ENCODE measurements at regions not wholly inside any gene's neighbourhood (a gene's known extent, or its start where the extent isn't known, plus 50 kb on each side); places are given as distances from the start of the nearest gene placed in this dataset.
"Not testable (repeated sequence)": the region's sequence is repeated elsewhere in the genome, so short reads cannot be mapped to it uniquely, and the experiment has no call there.

DNA sequence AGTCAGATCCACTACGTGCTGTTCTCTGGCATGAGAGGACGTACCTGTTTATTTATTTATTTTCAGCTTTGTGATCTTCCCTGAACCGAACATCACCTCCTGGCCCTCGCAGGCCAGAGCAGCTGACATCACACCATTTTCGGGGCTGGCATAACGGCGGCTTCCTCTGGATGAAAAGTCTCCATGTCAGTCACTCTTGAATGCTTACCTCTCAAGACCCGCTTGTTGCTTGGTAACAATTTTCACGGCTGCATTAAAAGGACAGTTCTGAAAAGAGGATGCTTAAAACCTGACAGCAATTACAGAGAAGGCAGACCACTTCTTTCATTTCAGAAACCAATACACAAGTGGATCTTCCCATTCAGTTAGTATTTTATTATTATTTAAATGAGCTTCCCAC, 159.8 kb upstream of the CDH4 start:
- no peak for DNase-seq (ENCODE audit: low spot score)

DNA sequence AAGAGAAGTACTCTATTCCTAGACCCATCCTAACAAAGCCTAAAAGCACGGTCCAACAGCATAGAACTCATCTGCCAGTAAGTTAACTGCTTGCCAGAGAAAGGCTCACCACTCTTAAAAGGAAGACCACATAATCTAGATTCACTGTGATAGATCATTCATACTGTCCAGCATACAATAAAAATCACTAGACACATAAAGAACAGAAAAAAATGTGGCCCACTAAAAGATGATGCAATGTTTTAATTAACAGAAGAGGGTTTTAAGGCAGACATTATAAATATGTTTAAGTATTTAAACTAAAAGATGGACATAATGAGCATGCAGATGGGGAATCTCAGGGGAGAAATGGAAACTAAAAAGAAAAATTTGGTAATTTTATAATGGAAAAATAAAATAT, 157.5 kb upstream of the CDH4 start:
- DNase-seq (ENCODE audit: low spot score): no peak

DNA sequence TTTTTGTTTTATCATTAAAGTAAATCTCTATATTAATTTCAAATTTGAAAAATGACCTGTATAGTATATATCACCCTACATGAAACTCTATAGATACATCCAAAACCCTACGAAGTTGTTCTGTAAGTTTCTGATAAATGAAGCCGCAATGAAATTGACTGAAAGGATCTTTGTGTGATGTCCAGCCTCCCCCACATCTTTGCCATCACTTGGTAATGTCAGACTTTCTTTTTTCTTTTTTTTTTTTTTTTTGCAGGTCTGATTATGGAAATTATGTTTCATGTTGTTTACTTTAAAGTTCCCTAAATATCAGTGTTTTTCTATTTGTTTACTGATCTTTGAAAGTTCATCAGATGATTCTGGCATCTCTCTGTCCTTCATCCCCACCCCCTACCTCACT, 155.6 kb upstream of the CDH4 start:
- DNase-seq (ENCODE audit: low spot score): no peak

DNA sequence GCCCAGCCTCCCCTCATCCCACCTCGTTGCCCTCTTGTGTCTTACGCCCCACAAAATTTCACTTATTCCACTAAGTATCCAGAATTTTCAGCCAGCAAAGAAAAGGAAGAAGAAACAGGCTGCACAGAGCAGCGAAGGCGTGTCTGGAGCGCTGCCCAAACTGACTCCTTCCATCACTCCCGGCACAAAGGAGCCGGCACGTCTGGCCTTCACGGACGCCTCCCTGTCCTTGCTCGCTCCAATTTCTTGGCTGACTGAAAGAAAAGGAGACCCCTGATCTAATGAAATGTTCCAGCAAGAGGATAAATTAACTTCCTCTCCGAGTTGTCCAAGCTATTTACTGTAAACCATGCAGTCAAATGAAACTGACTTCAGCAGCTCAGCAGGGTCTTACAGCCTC, 152.3 kb upstream of the CDH4 start:
- no peak for DNase-seq (ENCODE audit: low spot score)

DNA sequence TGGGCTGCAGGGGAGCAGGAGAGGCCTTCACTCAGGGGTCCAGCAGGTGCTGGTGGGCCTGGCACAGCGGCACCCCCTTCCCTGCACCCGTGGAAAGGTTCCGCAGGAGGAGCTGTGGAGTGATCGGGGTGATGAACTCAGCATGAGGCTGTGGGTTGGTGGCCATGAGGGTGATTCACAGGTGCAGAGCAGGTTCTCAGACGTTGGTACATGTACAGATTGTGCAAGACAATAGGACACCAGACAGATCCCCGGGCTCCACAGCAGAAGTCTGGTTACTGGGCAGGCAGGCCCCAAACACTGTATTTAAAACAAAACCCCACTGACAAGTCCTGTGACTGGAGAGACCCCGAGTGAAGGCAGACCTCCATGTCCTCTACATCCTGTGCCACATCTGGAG, 151.6 kb upstream of the CDH4 start:
- no peak for DNase-seq (ENCODE audit: low spot score)

DNA sequence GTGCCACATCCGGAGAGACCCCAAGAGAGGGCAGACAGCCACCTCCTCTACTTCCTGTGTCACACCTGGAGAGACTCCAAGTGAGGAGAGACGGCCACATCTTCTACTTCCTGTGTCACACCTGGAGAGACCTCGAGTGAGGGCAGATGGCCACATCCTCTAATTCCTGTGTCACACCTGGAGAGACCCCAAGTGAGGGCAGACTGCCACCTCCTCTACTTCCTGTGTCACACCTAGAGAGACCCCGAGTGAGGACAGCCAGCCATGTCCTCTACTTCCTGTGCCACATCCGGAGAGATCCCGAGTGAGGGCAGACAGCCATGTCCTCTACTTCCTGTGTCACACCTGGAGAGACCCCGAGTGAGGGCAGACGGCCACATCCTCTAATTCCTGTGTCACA, 150.7 kb upstream of the CDH4 start:
- not testable (repeated sequence) for DNase-seq (ENCODE audit: low spot score)

DNA sequence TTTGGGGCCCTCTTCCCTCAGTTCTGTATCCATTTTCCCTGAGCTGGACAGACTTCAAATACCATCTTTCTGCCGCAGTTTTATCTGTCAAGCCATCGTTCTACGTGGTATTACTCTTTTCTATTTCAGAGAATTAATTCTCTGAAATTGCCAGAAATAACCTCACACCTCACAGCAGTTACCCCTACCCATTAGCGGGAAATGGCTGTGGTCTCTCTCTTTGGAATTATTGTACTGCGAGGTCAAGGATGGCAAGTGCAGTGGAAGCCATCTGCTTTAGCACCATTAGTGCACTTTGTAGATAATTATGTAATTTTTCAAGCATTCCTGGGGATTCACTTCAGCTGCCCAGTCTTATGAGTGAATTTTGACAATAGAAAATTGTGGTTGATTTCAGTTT, 147.8 kb upstream of the CDH4 start:
- no peak for DNase-seq (ENCODE audit: low spot score)

DNA sequence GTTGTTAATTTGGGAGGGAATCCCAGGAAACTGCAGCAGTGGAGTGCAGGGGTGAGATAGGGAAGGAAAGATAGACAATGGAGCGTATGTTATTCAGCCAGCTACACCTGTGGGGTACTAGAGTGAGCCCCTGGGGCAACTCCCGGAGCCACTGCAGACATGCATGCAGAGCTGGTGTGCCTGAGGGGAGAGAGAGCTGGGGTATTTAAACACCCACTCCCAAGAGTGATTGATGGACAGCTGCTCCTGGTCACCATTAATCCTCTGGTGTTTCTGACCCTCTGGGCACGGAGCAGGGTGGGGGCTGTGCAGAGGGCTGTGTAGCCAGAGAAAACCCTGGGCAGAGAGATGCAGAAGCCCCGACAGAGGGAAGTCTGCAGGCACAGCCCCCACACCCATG, 146.7 kb upstream of the CDH4 start:
- DNase-seq (ENCODE audit: low spot score): no peak

DNA sequence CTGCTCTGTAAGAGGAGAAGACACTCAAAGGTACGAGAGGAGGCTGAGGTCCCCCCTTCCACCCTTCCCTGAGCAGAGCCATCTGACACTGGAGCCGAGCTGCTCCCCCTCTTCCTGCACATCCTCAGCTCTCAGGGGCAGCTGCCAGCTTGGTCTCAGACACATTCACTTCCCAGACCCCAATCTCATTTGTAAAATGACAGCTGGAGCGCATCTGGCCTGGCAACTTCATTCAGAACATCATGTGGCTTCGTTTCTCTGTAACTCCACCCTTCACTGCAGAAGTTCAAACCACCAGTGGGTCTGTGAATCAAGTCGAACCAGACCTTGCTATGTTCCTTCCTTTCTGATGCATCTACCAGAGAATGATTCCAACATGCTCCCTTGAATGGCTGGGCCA, 145.6 kb upstream of the CDH4 start:
- DNase-seq (ENCODE audit: low spot score): no peak

DNA sequence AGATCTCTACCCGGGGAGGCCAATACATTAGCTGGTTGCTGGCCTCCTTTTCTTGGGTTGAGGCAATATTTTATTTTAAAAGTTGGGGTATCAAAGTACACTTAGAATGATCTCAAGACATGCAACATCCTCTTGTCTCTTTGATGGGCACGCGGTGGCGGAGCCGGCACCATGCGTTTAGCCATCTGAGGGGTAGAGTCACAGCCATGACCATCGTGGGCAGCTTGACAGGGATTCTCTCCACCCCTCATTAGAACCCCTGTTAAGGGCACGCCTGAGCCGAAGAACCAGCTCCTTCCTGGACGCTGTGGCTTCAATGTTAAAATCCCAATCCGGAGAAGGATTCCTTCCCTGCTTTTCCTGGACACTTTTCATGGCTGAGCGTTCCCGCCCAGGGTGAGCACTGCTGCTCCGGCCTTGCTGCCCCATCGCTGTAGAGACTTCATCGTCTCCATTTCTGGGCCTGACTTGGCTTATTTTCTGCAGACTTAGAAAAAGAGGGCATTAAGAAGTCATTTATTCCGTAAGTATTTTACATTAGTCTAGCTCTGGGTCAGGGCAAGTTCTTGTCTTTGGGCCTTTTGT, 142.7 kb upstream of the CDH4 start:
- DNase-seq (ENCODE audit: low spot score): no peak

DNA sequence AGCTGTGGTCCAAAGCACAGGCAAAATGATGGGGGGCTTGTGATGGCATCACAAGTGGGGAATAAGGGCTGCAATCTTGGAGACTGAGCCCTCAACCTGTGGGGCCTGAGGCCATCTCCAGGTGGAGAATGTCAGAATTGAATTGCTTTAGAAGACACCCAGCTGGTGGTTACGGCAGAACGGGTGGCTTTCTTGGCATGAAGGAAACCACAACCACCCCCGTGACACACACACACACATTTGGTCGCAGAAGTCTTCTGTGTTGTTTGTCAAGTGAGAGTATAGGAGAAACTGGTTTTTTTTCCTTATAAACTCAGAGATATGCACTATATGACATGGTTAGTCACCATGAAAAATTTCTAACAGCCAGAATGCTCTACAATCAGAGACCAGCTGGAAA, 139.5 kb upstream of the CDH4 start:
- DNase-seq (ENCODE audit: low spot score): no peak

DNA sequence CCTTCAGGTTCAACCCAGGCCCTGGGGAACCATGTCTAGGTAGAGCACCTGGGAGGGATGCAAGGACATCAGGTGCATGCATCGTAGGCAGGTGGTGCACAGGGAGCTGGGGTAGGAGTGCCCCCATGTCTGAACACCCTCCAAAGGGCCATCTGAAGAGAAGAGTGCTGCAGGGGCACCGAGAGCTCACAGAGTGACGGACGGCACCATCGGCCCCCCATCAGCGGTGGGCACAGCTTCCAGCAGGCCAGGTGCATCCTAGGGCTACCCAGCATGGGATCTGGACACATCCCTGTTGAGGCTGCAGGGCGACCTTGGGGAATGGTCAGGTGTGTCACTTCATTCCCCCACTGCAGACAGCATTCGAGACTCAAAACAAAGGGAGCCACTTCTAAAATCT, 138.3 kb upstream of the CDH4 start:
- DNase-seq (ENCODE audit: low spot score): no peak

DNA sequence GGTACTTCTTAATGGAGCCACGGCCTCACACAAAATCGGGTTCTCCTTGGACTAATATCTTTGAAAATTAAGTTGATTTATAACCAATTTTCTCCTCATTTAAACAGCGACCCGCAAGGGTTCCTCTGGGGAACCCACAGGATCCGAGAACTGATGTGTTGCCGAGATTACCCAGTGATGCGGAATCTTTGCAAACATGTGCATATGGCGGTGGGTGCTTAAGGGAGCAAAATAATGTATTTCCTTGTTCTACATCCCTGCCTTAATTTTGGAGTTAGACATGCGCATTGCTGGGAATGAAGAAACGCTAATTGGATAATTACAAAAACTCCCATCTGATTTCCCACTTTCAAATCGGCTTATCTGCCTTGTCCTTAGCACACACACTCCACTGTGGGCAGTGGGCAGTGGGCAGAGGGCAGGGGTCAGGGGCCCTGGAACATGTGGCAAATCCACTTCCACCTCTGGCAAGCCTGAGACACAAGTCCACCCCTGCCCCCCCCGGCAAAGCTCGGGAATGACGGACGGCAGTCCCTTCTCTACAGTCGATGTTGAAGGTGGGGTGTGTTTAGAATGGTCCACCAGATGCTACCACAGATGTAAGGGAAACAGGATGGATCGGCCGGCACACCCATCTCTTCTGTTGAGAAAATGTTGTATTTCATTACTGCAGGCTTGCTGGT, 137.4 kb upstream of the CDH4 start:
- DNase-seq (ENCODE audit: low spot score): no peak

DNA sequence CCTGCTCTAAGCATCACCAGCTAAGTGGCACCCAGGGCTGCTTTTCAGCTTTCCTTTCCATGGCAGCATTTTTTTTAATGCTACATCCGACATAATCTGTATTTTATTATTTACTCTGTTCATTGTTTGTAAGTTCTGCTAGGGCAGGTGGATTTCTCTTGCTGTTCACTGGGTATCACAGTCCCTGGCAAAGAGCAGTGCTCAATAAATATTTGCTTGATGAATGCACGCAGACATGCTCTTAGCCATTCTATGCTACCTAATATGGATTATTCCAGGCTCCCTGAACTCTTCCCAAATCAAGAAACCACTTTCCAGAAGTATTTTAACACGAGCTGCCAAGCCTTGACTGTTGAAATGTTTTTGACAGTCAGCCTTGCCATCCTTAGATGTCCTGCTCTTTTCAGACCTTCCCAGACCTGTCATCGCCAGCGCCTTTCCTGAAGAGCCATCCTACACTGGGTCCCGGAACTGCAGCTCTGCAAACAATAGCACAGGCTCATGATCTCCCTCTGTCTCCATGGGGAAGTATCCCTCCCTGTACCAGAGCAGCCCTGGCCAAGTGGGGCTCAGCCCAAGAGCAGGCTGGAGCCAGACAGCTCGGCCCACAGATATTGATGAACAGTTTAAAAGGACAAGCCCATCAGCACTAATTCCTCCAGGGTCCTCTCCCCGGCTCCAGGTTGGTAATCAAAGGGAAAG, 136.5 kb upstream of the CDH4 start:
- DNase-seq (ENCODE audit: low spot score): no peak

DNA sequence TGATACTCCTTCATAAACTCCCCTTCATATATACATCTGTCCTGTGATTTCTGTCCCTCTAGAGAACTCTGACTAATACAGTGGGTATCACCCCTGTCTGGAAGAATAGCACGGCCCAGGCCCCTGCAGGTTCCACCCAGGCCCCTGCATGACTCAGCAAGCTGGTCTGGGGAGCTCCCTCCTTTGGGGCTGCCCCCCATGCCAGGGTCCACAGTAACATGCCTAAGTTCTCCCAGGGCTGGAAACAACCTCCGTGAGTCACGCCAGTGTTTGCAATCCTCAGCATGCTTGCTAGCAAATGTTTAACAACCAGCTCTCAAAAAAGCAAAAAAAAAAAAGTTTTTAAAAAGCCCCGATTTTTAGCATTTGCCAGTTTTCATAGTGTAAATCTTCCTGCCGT, 134.3 kb upstream of the CDH4 start:
- DNase-seq (ENCODE audit: low spot score): no peak

DNA sequence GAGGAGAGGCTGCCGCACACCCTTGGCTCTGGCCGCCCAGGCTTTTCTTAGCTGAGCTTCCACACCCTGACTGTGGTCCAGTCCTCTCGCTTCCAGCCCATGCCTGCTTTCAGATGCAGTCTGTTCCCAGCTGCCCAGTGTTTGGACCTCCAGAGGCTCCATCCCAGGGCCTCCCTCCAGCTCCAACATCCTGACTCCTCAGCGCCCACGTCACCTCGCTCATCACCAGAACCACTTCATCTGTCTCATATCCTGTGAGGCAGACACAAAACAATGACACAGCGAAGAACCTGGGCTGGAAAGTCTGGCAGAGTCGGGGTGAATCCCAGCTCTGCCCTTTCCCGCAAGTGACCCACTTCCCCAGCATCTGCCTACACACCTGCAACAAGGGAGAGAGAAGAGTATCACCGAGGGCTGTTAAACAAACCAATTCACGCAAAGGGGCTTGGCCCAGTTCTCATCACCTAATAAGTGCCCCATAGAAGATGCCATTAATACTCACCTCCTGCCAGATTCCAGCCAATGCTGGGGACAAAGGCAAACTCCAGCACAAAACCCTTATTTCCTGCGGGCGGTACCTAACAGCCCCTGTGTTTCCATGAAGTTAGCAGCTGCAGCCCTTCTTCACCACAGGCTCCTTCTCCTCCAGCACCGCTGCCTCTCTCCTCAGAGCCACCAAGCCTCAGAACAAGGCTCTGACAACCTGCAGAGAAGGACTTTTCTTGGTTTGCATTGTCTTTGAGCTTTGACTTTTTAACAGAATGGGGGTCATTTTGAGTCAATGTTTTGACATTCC, 133.4 kb upstream of the CDH4 start:
- DNase-seq (ENCODE audit: low spot score): no peak

DNA sequence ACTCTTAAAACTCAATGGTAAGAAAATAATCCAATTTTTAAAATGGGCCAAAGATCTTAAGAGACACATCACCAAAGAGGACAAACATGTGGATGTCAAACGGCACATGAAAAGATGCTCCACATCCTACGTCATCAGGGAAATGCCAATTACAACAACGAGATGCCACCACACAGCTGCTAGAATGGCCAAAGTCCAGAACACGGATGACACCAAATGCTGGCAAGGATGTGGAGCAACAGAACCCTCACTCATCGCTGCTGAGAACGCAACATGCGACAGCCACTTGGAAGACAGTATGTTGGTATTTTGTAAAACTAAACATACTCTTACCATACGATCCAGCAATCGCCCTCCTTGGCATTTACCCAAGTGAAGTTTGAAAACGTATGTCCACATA, 132.8 kb upstream of the CDH4 start:
- no peak for DNase-seq (ENCODE audit: low spot score)

DNA sequence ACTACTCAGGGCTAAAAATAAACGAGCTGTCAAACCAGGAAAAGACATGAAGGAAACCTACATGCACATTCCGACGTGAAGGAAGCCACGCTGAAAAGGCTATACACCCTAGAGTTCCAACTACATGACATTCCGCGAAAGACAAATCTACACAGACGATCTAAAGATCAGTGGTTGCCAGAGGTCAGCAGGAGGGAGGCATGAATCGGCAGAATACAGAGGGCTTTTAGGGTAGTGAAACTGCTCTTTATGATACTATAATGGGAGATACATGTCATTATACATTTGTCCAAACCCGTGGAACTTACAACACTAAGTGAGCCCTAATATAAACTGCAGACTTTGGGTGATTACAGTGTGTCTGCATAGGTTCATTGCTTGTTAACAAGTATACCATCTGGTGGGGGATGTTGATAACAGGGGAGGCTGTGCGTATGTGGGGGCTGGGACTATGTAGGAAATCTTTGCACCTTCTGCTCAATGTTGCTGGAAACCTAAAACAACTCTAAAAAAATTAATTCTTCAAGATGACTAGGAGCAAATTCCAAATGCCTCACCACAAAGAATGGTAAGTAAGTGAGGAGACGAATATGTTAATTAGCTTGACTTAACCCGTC, 132.2 kb upstream of the CDH4 start:
- no peak for DNase-seq (ENCODE audit: low spot score)

DNA sequence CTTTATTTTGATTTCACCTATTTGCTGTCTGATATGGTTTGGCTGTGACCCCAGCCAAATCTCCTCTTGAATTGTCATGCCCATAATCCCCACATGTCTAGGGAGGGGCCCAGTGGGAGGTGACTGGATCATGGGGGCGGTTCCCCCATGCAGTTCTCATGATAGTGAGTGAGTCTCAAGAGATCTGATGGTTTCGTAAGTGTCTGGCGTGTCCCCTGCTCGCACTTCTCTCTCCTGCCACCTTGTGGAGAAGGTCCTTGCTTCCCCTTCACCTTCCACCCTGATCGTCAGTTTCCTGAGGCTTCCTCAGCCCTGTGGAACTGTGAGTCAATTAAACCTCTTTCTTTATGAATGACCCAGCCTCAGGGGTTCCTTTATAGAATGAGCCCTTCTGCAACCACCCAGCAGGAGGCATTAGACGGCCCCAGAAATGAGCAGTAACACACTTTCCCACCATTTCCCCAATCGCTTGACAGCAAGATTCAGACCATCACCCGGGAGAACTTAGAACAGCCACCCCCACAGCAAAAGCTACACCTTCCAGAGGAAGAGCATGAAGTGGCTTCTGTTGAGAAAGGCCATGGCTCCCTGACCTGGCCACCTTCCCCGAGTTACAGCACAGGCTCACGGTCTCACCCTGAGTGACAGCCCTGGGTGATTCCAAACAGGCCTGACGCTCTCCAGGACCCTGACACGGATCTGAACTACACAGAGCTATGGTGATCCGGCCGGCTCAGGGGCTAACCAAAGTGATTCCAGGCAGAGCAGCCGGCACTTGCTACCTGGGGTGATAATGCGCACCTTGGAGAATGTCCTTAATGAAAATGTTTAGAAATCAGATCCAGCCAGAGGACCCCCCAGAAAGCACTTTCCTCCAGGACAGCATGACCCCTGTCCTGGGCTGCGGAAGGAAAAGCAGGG, 131.2 kb upstream of the CDH4 start:
- no peak for DNase-seq (ENCODE audit: low spot score)

DNA sequence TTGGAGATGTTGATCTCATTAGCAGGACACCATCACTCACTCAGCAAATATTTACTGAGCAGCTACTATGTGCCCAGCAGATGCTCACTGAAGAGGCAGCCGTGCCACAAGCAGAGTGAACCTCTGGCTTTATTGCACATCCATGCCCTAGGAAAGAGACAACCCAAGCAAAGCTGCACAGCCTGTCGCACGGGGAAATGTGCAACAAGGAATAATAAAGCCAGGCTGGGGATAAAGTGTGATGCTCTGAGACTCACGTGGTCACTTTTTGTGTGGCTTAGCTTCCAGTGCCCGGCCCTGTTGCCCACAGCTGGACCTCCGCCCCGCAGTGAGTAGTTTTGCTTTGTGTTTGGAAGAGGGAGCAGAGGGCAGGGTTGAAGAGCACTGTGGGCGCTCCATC, 130.4 kb upstream of the CDH4 start:
- DNase-seq (ENCODE audit: low spot score): no peak

DNA sequence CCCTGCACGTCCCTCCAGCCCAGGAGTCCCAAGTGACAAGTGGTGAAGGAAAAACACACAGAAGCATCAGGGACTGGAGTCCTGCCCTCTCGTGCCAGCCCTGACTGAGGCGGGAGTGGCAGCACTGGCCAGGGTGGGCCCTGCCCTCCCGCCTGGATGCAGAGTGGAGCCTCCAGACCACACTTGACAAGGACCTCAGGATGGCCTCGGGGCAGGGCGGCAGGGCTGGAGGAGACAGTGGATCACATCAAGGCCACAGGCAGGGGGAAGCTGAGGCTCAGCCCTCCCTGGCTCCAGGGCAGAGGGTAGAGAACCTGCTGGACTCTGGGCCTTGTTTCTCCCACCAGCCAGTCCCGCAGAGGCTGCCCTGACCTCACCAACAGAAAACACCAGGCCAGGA, 128.8 kb upstream of the CDH4 start:
- no peak for DNase-seq (ENCODE audit: low spot score)
